HTR-8/SVneo (cell line): ENCODE measurements at regions not wholly inside any gene's neighbourhood (a gene's known extent, or its start where the extent isn't known, plus 50 kb on each side); places are given as distances from the start of the nearest gene placed in this dataset.
"Not testable (repeated sequence)": the region's sequence is repeated elsewhere in the genome, so short reads cannot be mapped to it uniquely, and the experiment has no call there.

Experiments
- DNase-seq: peaks from one replicate; pipeline ENCODE4 v3.0.0; 2011; ENCODE audit warnings: low spot score, mixed read lengths; ENCODE audit not compliant: insufficient read length
- FAIRE-seq: peaks from 2 replicates; lab custom pipeline; 2011; peaks lifted over from hg19 to GRCh38; lab: Jason Lieb, UNC

GRCh38 chr6:14885498-14885897, 360.4 kb upstream of the JARID2 start:
- no peak for FAIRE-seq
- no peak for DNase-seq

DNA sequence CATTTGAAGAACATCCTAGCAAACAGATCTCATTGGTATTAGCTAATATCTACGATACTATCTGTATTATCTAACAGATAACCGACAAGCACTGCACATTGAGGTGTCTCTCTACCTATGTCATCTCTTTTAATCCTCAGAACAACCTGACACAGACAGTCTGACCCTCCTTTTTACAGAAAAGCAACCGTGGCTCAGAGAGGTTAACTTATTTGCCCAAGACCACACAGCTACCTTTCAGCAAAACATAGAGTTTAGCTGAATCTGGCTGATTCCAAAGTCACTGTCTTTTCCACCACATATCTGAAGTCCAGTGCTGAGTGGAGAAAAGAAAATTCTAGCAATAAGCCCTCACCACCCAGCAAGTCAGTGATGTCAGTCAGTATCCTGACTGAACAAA, 358.7 kb upstream of the JARID2 start:
- DNase-seq (no peak), FAIRE-seq (no peak)

GRCh38 chr6:14887986-14888574, 357.8 kb upstream of the JARID2 start:
- FAIRE-seq (no peak), DNase-seq (no peak)

DNA sequence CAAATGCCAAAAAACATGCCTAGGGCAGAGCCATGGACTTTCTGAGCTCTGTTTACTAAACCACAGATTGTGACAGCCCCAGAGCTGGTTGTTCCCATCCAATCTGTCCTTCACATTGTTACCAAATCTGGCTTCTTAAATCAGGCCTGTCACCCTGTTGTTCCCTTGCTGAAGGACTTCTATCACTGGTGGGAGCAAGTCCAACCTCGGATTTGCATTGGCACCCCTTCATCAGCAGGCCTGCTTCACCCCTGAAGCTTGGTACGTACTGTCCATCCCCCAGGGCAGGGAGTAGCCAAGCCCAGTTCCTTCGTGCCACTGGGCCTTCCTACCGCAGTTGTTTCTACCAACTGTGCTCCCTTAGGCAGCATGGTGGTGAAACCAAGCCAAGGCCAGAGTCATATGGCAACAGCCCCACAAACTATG, 357.3 kb upstream of the JARID2 start:
- DNase-seq (no peak), FAIRE-seq (no peak)

DNA sequence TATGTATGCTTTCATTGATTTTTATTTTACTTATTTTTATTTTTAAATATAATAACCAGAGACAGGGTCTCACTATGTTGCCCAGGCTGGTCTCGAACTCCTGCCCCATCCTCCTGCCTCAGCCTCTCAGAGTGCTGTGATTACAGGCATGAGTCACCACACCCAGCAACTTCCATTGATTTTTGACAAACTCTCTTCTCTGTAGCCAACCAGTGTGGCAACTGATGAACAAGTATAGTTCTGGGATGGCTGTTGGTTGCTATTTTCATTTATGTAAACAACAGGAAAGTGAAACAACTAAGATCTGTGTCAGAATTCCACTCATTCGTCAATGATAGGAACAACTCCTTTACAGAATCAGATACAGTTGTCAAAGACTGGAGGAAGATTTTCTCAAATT, 356.7 kb upstream of the JARID2 start:
- no peak for DNase-seq
- no peak for FAIRE-seq

- no peak for DNase-seq
Observed at GRCh38 chr6:14889611-14890593, 356.0 kb upstream of the JARID2 start.

GRCh38 chr6:14891820-14892375, 354.0 kb upstream of the JARID2 start:
- not testable (repeated sequence) for DNase-seq, FAIRE-seq

More at GRCh38 chr6:14889611-14890593, 356.0 kb upstream of the JARID2 start:
- no peak for FAIRE-seq

- no peak for FAIRE-seq
- no peak for DNase-seq
Observed at GRCh38 chr6:14894105-14894504, 351.8 kb upstream of the JARID2 start.

DNA sequence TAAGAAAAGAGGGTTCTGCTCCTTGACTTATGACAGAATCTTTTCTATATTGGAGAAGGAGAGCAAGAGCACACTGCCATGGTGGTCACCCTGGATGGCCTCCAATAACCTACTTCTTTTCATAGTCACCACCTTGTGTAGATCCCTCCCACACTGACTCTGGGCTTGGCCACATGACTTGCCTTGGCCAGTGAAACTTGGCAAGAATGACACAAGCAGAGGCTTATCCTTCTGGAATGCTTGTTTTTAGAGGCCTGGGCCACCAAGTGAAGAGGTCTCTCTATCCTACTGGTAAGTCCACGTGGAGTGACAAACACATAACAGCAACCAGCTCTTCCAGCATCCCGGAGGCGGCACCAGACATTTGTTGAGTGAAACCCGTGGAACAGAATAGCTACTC, 349.4 kb upstream of the JARID2 start:
- DNase-seq (no peak), FAIRE-seq (no peak)

DNA sequence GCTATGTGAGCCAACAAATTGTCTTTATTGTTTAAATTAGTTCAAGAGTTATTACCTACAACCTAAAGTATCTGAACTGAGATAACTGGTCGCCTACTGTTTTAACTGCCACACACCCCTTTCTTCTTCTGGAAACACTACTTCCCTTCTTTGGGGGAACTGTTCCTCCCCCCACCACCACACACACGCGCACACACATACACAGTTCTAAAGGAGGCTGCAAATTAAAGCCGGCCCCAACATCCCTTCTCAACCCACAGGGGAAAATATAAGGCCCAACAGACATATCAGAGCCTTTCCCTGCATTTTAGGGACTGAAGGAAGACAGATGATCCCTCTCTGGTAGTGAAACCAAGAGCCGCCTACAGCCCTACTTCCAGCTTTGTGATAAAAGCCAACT, 348.0 kb upstream of the JARID2 start:
- DNase-seq = no peak

DNA sequence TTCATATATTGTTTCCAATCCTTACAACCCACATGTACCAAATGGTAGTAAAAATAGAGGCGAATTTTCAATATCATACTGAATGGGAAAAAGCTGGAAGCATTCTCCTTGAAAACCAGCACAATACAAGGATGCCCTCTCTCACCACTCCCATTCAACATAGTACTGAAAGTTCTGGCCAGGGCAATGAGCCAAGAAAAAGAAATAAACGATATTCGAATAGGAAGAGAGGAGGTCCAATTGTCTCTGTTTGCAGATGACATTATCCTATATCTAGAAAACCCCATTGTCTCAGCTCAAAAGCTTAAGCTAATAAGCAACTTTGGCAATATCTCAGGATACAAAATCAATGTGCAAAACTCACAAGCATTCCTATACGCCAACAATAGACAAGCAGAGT, 346.4 kb upstream of the JARID2 start:
- not testable (repeated sequence) for FAIRE-seq, DNase-seq

More for the DNA sequence above, 348.0 kb upstream of the JARID2 start:
- no peak for FAIRE-seq

GRCh38 chr6:14900919-14901318, 344.9 kb upstream of the JARID2 start:
- DNase-seq (no peak), FAIRE-seq (no peak)

DNA sequence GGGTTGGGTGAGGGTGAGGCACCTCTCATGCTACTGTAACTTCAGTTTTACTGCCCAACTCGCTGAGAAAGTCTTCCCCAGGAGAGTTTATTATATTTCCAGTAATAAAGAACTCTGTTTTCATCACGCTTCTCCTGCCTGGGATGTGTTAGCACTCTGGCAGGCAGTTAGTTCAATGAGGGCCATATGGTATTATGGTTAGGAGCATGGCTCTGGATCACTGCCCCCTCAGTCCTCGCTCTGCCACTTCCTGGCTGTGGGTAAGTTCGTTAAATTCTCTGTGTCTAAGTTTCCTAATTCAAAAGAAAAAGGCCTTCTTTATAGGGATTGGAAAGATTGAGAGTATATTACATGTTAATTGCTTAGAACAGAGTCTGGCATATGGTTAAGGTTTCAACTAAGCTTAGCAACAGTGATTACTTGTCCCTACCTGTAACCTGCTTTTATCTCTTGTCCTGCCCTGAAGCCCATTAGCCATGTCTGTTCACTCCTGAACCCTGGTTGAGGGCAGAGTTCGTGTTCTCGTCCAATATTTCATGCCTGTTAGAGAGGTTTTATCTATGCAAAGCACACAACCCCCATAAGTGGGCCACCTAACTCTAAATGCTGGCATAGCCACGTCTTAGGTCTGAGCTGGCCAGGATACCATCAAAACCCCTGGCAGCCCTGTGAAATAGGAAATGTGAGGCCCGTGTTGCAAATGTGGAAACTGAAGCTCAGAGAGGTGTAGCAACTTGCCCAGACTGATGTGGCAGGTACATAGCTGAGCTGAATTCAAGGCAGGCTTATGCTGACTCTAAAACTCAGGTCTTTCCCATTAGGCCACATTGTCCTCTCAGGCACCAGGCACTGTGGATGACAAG, 342.5 kb upstream of the JARID2 start:
- no peak for DNase-seq
- FAIRE-seq = peak; percentile 48

GRCh38 chr6:14905201-14905600, 340.7 kb upstream of the JARID2 start:
- no peak for FAIRE-seq
- DNase-seq = no peak

GRCh38 chr6:14906621-14907020, 339.2 kb upstream of the JARID2 start:
- no peak for FAIRE-seq

DNA sequence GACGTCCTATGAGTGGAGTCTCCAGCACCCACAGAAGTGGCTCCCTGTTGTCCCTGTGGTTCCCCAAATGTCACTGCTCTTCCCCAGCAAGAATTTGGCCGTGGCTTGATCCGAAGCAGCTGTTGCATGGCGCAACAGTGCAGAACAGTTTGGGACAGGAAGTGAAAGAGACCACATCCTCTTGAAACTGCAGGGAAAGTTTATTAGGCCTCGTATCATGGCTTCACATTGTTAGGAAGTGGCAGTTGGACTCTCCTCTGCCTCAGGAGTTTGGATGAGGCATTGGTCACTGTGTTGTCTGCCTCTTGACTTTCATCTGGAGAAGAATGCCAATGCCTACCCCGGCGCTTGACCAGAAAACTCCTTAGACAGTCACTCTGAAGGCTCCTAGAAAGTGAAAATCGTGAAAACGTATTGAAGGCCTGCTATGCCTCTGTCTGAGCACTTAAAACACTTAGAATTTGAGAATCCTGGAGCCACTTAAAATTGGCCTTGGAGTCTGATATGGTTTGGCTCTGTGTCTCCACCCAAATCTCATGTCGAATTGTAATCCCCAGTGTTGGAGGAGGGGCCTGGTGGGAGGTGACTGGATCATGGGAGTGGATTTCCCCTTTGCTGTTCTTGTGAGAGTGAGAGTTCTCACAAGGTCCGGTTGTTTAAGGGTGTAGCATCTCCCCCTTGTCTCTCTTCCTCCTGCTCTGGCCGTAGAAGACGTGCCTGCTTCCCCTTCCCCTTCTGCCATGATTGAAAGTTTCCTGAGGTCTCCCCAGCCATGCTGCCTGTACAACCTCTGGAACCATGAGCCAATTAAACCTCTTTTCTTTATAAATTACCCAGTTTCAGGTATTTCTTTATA, 334.9 kb upstream of the JARID2 start:
- DNase-seq (no peak), FAIRE-seq (no peak)

More at GRCh38 chr6:14906621-14907020, 339.2 kb upstream of the JARID2 start:
- no peak for DNase-seq

DNA sequence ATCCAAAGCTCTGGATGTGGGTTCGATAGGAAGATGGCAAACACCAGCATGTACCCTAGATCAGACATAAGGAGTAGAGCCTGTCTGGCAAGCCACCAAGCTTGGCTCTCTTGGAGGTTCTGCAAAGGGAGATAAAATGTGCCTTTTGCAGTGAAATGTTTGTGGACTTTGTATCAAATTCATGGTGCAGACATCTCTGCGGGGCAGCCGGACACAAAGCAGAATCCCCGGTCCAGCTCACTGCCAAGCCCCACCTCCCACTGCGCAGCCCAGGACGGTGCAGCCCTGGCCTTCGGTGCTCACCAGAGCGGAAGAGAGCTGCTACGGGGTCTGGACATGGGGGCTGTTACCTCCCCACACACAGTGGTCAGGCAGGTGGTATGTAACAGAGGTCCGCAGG, 333.6 kb upstream of the JARID2 start:
- FAIRE-seq = no peak

GRCh38 chr6:14912706-14913105, 333.2 kb upstream of the JARID2 start:
- FAIRE-seq = no peak
- DNase-seq = no peak

More for the DNA sequence above, 333.6 kb upstream of the JARID2 start:
- DNase-seq = no peak

GRCh38 chr6:14913931-14914330, 331.9 kb upstream of the JARID2 start:
- FAIRE-seq (no peak), DNase-seq (no peak)
